ENCODE measurements at regions not wholly inside any gene's neighbourhood (a gene's known extent, or its start where the extent isn't known, plus 50 kb on each side); places are given as distances from the start of the nearest gene placed in this dataset.

DNA sequence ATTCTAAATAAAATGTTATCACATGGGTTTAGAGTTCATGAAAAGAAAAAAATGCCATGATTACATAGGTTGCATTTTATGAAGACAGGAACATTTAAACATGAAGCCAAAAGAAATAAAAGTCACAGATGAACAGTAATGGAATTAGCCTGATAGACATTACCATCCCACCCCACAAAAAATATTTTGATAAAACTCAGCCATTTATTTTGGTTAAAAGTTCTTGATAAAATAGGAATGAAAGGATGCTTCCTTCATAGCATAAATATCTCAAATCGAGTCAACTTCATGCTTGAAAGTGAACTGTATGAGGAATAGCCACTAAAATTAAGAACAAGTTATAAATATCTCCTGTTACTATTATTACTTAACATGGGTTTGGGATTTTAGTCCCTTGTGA lies 101.9 kb upstream of the TMC3 start:
- TF ChIP-seq, protein P1, sequence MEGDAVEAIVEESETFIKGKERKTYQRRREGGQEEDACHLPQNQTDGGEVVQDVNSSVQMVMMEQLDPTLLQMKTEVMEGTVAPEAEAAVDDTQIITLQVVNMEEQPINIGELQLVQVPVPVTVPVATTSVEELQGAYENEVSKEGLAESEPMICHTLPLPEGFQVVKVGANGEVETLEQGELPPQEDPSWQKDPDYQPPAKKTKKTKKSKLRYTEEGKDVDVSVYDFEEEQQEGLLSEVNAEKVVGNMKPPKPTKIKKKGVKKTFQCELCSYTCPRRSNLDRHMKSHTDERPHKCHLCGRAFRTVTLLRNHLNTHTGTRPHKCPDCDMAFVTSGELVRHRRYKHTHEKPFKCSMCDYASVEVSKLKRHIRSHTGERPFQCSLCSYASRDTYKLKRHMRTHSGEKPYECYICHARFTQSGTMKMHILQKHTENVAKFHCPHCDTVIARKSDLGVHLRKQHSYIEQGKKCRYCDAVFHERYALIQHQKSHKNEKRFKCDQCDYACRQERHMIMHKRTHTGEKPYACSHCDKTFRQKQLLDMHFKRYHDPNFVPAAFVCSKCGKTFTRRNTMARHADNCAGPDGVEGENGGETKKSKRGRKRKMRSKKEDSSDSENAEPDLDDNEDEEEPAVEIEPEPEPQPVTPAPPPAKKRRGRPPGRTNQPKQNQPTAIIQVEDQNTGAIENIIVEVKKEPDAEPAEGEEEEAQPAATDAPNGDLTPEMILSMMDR (IDR thresholded peaks at IDR 0.05 in 2 of 3, conservative IDR thresholded peaks at IDR 0.05 in 1 of 3; ENCODE audit: insufficient read depth in 2 of 3, low read depth in 1 of 3, low read length in 3 of 3), result no peak
- TF ChIP-seq EZH2 (IDR thresholded peaks at IDR 0.05; ENCODE audit: borderline replicate concordance, low read depth, low read length) (no peak), ARHGAP35 (IDR thresholded peaks at IDR 0.05; ENCODE audit: partially characterized antibody) (no peak)
